ENCODE measurements at regions not wholly inside any gene's neighbourhood (a gene's known extent, or its start where the extent isn't known, plus 50 kb on each side); places are given as distances from the start of the nearest gene placed in this dataset.
"Not testable (repeated sequence)": the region's sequence is repeated elsewhere in the genome, so short reads cannot be mapped to it uniquely, and the experiment has no call there.

GRCh38 chr7:56206420-56206819 lies 90.2 kb upstream of the NUPR2 start:
- H3K4me1 ChIP-seq (ENCODE audit: control insufficient read depth, extremely low read depth, insufficient read depth, low read length): no peaks in the 10 kb centered on the region
- no peak overlapping the region for H3K27ac ChIP-seq (ENCODE audit: insufficient read depth, low read length)
- no peaks in the 10 kb centered on the region for H3K9me3 ChIP-seq (ENCODE audit: control insufficient read depth, insufficient read depth, low read depth, low read length)
- no peaks in the 10 kb centered on the region for H3K36me3 ChIP-seq (ENCODE audit: control insufficient read depth, insufficient read depth, low read length)
- H4K20me1 ChIP-seq (ENCODE audit: control insufficient read depth, extremely low read depth, insufficient read depth, low read length): no peaks in the 10 kb centered on the region
- no peak overlapping the region for H3K4me3 ChIP-seq (replicated peaks in 1 of 4; ENCODE audit: control extremely low read depth in 1 of 4, insufficient read depth in 1 of 4, low read depth in 3 of 4, low read length in 4 of 4)
- no peaks in the 10 kb centered on the region for H3K79me2 ChIP-seq (ENCODE audit: control insufficient read depth, insufficient read depth, low read length)
- no peak for TF ChIP-seq CTCF (conservative IDR thresholded peaks at IDR 0.05 in 1 of 2, IDR thresholded peaks at IDR 0.05 in 1 of 2; ENCODE audit: low read depth in 1 of 2, low read length in 2 of 2)
- TF ChIP-seq EZH2 (IDR thresholded peaks at IDR 0.05; ENCODE audit: low read length, missing control alignments): no peak
- H3K27me3 ChIP-seq (ENCODE audit: control insufficient read depth, insufficient read depth, low read length): no peaks in the 10 kb centered on the region
- H2AFZ ChIP-seq (ENCODE audit: low read length): no peak overlapping the region
- DNase-seq (ENCODE audit: low read depth in 2 of 2): no peak
- no peak overlapping the region for H3K4me2 ChIP-seq (ENCODE audit: extremely low read depth, insufficient read depth, low read length)
- H3K9ac ChIP-seq (ENCODE audit: insufficient read depth, low read length): no peak overlapping the region

- TF ChIP-seq CTCF (conservative IDR thresholded peaks at IDR 0.05 in 1 of 2, IDR thresholded peaks at IDR 0.05 in 1 of 2; ENCODE audit: low read depth in 1 of 2, low read length in 2 of 2) (no peak), EZH2 (IDR thresholded peaks at IDR 0.05; ENCODE audit: low read length, missing control alignments) (no peak)
- DNase-seq (ENCODE audit: low read depth in 2 of 2): no peak
- H3K4me3 ChIP-seq (replicated peaks in 1 of 4; ENCODE audit: control extremely low read depth in 1 of 4, insufficient read depth in 1 of 4, low read depth in 3 of 4, low read length in 4 of 4): no peak overlapping the region
- no peaks in the 10 kb centered on the region for H3K79me2 ChIP-seq (ENCODE audit: control insufficient read depth, insufficient read depth, low read length)
- no peaks in the 10 kb centered on the region for H3K4me1 ChIP-seq (ENCODE audit: control insufficient read depth, extremely low read depth, insufficient read depth, low read length)
- no peak overlapping the region for H3K4me2 ChIP-seq (ENCODE audit: extremely low read depth, insufficient read depth, low read length)
- H3K27ac ChIP-seq (ENCODE audit: insufficient read depth, low read length): no peak overlapping the region
- H3K9me3 ChIP-seq (ENCODE audit: control insufficient read depth, insufficient read depth, low read depth, low read length): no peaks in the 10 kb centered on the region
- H3K36me3 ChIP-seq (ENCODE audit: control insufficient read depth, insufficient read depth, low read length): no peaks in the 10 kb centered on the region
- no peaks in the 10 kb centered on the region for H3K27me3 ChIP-seq (ENCODE audit: control insufficient read depth, insufficient read depth, low read length)
- no peaks in the 10 kb centered on the region for H4K20me1 ChIP-seq (ENCODE audit: control insufficient read depth, extremely low read depth, insufficient read depth, low read length)
- no peak overlapping the region for H2AFZ ChIP-seq (ENCODE audit: low read length)
- H3K9ac ChIP-seq (ENCODE audit: insufficient read depth, low read length): no peak overlapping the region
Observed at GRCh38 chr7:56199639-56200038, 83.4 kb upstream of the NUPR2 start.

GRCh38 chr7:56196195-56196594 lies 80.0 kb upstream of the NUPR2 start:
- H3K4me3 ChIP-seq (replicated peaks in 1 of 4; ENCODE audit: control extremely low read depth in 1 of 4, insufficient read depth in 1 of 4, low read depth in 3 of 4, low read length in 4 of 4); H3K9ac ChIP-seq (ENCODE audit: insufficient read depth, low read length); H2AFZ ChIP-seq (ENCODE audit: low read length); H3K4me1 ChIP-seq (ENCODE audit: control insufficient read depth, extremely low read depth, insufficient read depth, low read length); H3K27me3 ChIP-seq (ENCODE audit: control insufficient read depth, insufficient read depth, low read length); H3K27ac ChIP-seq (ENCODE audit: insufficient read depth, low read length); H3K9me3 ChIP-seq (ENCODE audit: control insufficient read depth, insufficient read depth, low read depth, low read length); DNase-seq (ENCODE audit: low read depth in 2 of 2); H4K20me1 ChIP-seq (ENCODE audit: control insufficient read depth, extremely low read depth, insufficient read depth, low read length); H3K36me3 ChIP-seq (ENCODE audit: control insufficient read depth, insufficient read depth, low read length); H3K4me2 ChIP-seq (ENCODE audit: extremely low read depth, insufficient read depth, low read length); H3K79me2 ChIP-seq (ENCODE audit: control insufficient read depth, insufficient read depth, low read length): not testable (repeated sequence)
